Keratinocyte (primary cell): ENCODE measurements at regions not wholly inside any gene's neighbourhood (a gene's known extent, or its start where the extent isn't known, plus 50 kb on each side); places are given as distances from the start of the nearest gene placed in this dataset.

Source experiments
- CTCF ChIP-seq, 3 experiments: IDR thresholded peaks in 1 of 3; conservative IDR thresholded peaks in 1 of 3; optimal IDR thresholded peaks in 1 of 3; 2 replicates in 2 of 3; 3 replicates in 1 of 3; pipeline versions ENCODE3 to v1.5.1; 2011; ENCODE audit warnings: low read length in 3 of 3, mild to moderate bottlenecking in 3 of 3, moderate library complexity in 2 of 3, control low read depth in 1 of 3, inconsistent platforms in 1 of 3; ENCODE audit not compliant: insufficient read depth in 2 of 3; ENCODE audit errors: extremely low read depth in 1 of 3
- EZH2 ChIP-seq: IDR thresholded peaks from one replicate; pipeline ENCODE4 v1.6.1; 2012; ENCODE audit warnings: inconsistent platforms, mild to moderate bottlenecking, low read length, moderate library complexity

GRCh38 chr12:58804749-58805148 is 115.6 kb downstream of the LRIG3 start:
- TF ChIP-seq CTCF (optimal IDR thresholded peaks at IDR 0.05 in 1 of 3, IDR thresholded peaks at IDR 0.05 in 1 of 3, conservative IDR thresholded peaks at IDR 0.05 in 1 of 3; ENCODE audit: extremely low read depth in 1 of 3, insufficient read depth in 2 of 3, low read length in 3 of 3) (peak; percentile 49 to 63 (median 50)), EZH2 (no peak)
